Activated T-helper 17 cell treated with anti-CD3 and anti-CD28 coated beads, Interleukin-2, amount 50 U/mL, for 72 hours (primary cell): ENCODE measurements at regions not wholly inside any gene's neighbourhood (a gene's known extent, or its start where the extent isn't known, plus 50 kb on each side); places are given as distances from the start of the nearest gene placed in this dataset.

ENCODE experiments used
- ATAC-seq: fragments of 150-1000 bp; cut with Tn5 transposase; replicated peaks from 2 replicates; pipeline ENCODE4 v1.10.0; 2021; ENCODE audit warnings: mild to moderate bottlenecking, moderate library complexity
- H3K27ac Mint-ChIP-seq: one replicate; pipeline ENCODE4 v1.8.0; 2022; ENCODE audit warnings: mixed read lengths
- H3K27me3 Mint-ChIP-seq: one replicate; pipeline ENCODE4 v1.8.0; 2022; ENCODE audit warnings: mixed read lengths
- H3K36me3 Mint-ChIP-seq: one replicate; pipeline ENCODE4 v1.8.0; 2022; ENCODE audit warnings: low read depth, mild to moderate bottlenecking, mixed read lengths
- H3K4me1 Mint-ChIP-seq: one replicate; pipeline ENCODE4 v1.8.0; 2022; ENCODE audit warnings: mixed read lengths
- H3K4me3 Mint-ChIP-seq: one replicate; pipeline ENCODE4 v1.8.0; 2022; ENCODE audit warnings: mild to moderate bottlenecking, mixed read lengths
- H3K9me3 Mint-ChIP-seq: one replicate; pipeline ENCODE4 v1.8.0; 2022; ENCODE audit warnings: mixed read lengths

DNA sequence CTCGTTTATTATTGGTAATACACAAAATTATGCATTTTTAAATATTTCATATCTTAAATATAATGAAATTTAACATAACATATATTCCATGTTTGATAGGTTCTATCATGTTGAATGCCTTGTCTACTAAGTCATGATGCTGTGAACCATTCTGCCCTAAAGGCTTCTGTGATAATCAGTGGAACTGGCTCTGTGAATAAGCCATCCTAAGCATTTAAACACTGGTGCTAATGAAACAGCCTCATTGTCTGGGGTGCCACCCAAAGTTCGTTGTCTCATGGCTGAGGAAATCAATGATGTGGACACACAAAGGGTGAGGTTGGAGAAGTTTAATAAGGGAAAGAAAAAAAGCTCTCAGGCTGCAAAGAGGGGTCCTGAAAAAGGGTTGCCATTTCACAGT is 264.7 kb upstream of the ZRANB2 start:
- no peaks in the 10 kb centered on the region for H3K4me1 Mint-ChIP-seq
- H3K36me3 Mint-ChIP-seq = no peaks in the 10 kb centered on the region
- H3K27me3 Mint-ChIP-seq = no peaks in the 10 kb centered on the region
- no peak for ATAC-seq
- no peak overlapping the region for H3K27ac Mint-ChIP-seq
- H3K9me3 Mint-ChIP-seq = peaks cover 15% of the 10 kb centered on the region
- no peak overlapping the region for H3K4me3 Mint-ChIP-seq

DNA sequence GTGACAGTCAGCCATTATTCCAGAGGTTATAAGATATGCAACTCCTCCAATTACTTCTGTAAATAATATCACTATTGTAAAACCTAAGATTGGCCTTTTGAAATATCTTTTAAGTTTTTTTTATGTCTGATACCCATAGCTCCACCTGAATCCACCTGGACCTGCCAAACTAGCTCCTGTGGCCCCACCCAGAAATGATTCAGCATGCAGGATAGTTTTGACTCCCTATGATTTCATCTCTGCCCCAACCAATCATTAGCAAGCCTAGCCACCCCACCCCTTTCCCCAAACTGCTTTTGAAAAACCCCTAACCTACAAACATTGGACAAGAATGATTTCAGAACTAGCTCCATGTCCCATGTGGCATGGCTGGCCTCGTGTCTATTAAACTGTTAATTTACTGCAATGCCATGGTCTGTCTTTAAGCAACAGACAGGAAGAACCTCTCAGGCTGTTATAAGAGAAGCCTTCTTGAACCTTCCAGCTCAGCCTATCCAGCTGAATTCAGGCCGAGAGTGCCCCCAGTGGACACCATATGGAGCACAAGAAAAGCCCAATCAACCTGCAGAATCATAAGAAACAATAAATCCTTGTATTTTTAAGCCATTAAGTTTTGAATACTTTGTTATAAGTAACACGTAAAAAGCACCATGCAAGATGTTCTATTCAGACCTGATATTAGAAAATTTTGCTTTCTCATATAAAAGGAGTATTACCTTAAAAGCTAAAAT is 263.0 kb upstream of the ZRANB2 start:
- peaks cover 21% of the 10 kb centered on the region for H3K9me3 Mint-ChIP-seq
- no peak for ATAC-seq
- H3K27me3 Mint-ChIP-seq = no peaks in the 10 kb centered on the region
- H3K27ac Mint-ChIP-seq = no peak overlapping the region
- H3K36me3 Mint-ChIP-seq = no peaks in the 10 kb centered on the region
- H3K4me3 Mint-ChIP-seq = no peak overlapping the region
- no peaks in the 10 kb centered on the region for H3K4me1 Mint-ChIP-seq

DNA sequence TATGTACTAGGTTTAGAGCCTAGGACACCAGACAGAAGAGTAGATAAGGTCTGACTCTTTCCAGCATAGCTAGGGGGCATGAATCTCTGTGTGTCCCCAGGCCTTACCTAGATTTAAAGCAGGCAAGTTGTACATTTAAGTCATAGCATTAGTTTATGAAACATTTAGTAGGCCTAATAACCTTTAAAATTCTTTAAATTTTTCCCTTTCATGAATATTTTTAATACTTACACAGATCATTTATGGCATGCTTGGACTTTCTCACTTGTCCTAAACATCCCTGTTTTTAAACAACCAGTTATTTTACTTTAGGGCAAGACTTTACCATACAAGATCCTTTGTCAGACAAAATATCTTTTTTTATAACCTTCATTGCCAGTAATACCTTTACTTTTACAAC is 258.4 kb upstream of the ZRANB2 start:
- ATAC-seq = no peak
- Mint-ChIP-seq H3K9me3 (peaks cover 22% of the 10 kb centered on the region), H3K27me3 (no peaks in the 10 kb centered on the region), H3K27ac (no peak overlapping the region), H3K36me3 (no peaks in the 10 kb centered on the region), H3K4me3 (no peak overlapping the region), H3K4me1 (no peaks in the 10 kb centered on the region)

DNA sequence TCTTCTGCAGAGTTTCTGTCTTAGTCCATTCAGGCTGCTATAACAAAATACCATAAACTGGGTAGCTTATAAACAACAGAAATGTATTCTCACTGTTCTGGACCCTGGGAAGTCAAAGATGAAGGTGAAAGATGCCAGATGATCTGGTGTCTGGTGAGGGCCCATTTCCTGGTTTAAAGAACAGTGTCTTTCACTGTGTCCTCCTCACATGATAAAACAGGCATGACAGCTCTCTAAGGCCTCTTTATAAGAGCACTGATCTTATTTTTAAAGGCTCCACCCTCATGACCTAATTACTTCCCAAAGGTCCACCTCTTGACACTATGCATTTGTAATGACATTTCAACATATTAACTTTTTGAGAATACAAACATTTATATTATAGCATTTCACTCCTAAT is 250.2 kb upstream of the ZRANB2 start:
- ATAC-seq = no peak
- H3K27me3 Mint-ChIP-seq = no peaks in the 10 kb centered on the region
- no peak overlapping the region for H3K4me3 Mint-ChIP-seq
- H3K27ac Mint-ChIP-seq = no peak overlapping the region
- H3K9me3 Mint-ChIP-seq = peaks cover 18% of the 10 kb centered on the region
- H3K4me1 Mint-ChIP-seq = no peaks in the 10 kb centered on the region
- no peaks in the 10 kb centered on the region for H3K36me3 Mint-ChIP-seq

DNA sequence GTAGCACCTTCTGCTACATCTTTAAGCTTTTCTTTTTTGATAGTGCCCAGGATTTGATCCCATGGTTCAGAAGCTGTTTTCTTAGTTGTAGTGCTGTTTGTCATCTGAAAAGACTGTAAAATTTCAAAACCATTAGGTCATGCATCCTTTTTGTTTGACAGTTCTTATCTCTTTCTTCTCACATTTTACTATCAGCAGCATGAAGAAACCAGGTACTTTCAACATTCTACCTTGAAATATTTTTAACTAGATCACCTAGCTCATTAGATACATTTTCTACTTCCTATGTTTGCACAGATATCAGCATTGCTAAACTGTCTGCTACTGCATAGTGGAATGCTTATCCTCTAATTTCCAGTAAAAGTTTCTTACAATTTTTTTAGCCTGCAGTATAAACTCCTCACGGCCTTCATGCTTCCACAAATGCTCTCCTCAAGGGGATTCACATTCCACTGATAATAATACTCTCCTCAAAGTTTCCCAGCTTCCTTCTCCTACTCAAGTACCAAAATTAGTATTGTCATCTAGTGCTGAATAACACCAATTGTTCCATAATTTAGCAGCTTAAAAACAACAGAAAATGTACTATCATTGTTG is 243.9 kb upstream of the ZRANB2 start:
- no peak overlapping the region for H3K27ac Mint-ChIP-seq
- no peaks in the 10 kb centered on the region for H3K4me1 Mint-ChIP-seq
- no peak for ATAC-seq
- H3K27me3 Mint-ChIP-seq = no peaks in the 10 kb centered on the region
- no peaks in the 10 kb centered on the region for H3K36me3 Mint-ChIP-seq
- no peak overlapping the region for H3K4me3 Mint-ChIP-seq
- H3K9me3 Mint-ChIP-seq = peaks cover 26% of the 10 kb centered on the region

DNA sequence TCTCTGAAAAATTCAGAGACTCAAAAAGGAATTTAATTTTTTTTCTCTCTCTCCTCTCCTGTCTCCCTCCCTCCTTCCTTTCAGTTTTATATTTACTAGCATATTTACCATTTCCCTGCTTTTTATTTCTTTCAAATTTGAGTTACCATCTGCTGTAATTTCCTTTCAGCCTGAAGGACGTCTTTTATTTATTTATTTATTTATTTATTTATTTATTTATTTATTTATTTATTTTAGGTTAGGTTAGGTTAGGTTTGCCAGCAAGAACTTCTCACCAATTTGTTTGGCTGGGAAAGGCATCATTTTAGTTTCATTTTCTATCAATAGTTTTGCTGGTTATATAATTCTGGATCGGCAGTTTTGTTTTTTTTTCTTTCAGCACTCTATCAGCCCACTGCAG is 231.7 kb upstream of the ZRANB2 start:
- Mint-ChIP-seq H3K4me3 (no peak overlapping the region), H3K36me3 (no peaks in the 10 kb centered on the region), H3K4me1 (no peaks in the 10 kb centered on the region), H3K27me3 (no peaks in the 10 kb centered on the region), H3K27ac (no peak overlapping the region), H3K9me3 (peaks cover 12% of the 10 kb centered on the region)
- no peak for ATAC-seq

DNA sequence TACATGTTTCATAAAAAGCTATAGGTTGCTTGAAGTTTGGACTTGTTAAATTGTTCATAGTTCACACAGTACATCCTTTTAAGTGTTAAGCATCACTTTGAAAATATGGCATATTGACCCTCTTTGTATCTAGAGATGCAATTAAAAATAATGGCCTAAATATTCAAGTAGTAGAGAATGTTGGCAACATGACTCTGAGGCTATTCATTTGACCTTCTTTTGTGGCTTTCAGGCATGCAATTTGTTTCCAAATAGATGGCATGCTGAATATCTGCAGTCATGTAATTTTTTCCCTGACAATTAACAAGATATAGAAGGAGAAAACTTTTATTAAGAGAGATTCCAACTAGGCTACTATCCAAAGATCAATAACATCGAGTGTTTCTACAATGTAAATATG is 230.5 kb upstream of the ZRANB2 start:
- H3K4me3 Mint-ChIP-seq = no peak overlapping the region

DNA sequence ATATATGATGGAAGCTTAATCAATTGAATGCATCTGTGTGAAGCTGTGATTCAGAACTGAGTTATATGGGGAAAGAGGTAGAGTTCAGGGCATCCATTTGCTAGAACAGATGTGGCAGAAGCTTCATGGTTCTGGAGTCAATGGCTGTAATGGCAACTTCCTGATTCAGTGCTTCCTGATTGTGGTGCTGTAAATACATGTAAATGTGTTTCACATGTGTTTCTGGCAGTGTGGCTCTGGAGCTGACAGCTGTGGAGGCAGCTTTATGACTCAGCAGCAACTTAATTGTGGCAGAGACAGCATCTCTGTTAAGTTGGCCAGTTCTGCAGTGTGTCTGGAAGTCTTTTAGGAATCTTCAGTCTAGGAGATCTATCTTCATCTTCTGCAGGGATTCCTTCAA is 226.6 kb upstream of the ZRANB2 start:
- Mint-ChIP-seq H3K27ac (no peak overlapping the region), H3K4me3 (no peak overlapping the region), H3K4me1 (no peaks in the 10 kb centered on the region), H3K9me3 (peaks cover 4% of the 10 kb centered on the region), H3K27me3 (no peaks in the 10 kb centered on the region), H3K36me3 (no peaks in the 10 kb centered on the region)
- ATAC-seq = no peak

More for the DNA sequence above, 230.5 kb upstream of the ZRANB2 start:
- Mint-ChIP-seq H3K27me3 (no peaks in the 10 kb centered on the region), H3K36me3 (no peaks in the 10 kb centered on the region), H3K27ac (no peak overlapping the region), H3K9me3 (peaks cover 12% of the 10 kb centered on the region), H3K4me1 (no peaks in the 10 kb centered on the region)
- no peak for ATAC-seq

DNA sequence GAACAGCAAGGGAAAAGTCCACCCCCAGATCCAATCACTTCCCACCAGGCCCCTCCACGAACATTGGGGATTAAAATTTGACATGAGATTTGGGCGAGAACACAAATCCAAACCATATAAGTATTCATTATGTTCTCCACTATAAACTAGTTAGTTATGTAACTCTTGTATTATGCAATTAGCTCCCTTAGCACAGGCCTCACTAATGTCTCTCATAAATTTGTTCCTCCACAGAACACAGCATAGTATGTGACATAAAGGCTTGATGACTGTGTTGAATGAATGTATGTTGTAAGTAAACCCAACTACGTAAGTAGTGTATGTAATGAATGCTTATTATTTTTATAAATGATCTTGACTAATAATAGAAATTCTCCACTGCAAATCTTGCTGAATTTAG is 223.3 kb upstream of the ZRANB2 start:
- Mint-ChIP-seq H3K27me3 (no peaks in the 10 kb centered on the region), H3K4me1 (no peaks in the 10 kb centered on the region), H3K27ac (no peak overlapping the region), H3K4me3 (no peak overlapping the region), H3K9me3 (peaks cover 6% of the 10 kb centered on the region), H3K36me3 (no peaks in the 10 kb centered on the region)
- ATAC-seq = no peak

DNA sequence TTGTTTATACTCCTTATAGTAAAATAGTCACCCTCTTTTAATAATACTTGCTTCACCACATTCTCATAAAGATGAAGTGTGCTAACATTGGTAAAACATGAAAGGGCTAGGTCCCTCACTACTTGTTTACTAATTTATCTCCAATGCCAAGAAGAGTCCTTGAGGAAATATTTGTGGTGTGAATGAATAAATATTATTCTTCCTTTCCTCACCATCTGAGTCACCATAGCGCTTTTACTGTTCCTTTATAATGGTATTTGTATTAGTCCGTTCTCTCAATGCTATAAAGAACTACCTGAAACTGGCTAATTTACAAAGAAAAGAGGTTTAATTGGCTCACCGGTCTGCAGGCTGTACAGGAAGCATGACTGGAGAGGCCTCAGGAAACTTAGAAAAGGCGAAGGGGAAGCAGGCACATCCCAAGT is 222.8 kb upstream of the ZRANB2 start:
- Mint-ChIP-seq H3K4me1 (no peaks in the 10 kb centered on the region), H3K9me3 (peaks cover 3% of the 10 kb centered on the region), H3K27ac (no peak overlapping the region), H3K4me3 (no peak overlapping the region), H3K36me3 (no peaks in the 10 kb centered on the region), H3K27me3 (no peaks in the 10 kb centered on the region)
- ATAC-seq = no peak

DNA sequence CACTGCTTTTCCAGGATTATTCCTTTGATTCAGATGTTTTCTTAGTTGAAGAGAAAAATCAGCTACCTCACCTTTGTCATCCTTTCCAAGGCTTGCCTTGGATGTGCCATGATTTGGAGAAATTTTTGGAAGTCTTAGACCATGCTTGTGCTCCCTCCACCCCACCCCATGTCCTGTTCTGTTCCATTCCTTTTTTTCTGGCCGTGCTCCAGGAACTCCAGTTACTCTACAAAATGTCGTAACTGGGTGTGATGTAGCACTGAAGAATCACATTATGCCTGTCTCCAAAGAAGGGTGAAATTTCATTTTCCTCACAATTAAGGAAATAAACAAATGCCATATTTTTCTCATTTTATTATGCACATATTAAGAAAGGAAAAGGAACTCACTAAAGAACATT is 217.8 kb upstream of the ZRANB2 start:
- no peak for ATAC-seq
- H3K4me1 Mint-ChIP-seq = no peaks in the 10 kb centered on the region

DNA sequence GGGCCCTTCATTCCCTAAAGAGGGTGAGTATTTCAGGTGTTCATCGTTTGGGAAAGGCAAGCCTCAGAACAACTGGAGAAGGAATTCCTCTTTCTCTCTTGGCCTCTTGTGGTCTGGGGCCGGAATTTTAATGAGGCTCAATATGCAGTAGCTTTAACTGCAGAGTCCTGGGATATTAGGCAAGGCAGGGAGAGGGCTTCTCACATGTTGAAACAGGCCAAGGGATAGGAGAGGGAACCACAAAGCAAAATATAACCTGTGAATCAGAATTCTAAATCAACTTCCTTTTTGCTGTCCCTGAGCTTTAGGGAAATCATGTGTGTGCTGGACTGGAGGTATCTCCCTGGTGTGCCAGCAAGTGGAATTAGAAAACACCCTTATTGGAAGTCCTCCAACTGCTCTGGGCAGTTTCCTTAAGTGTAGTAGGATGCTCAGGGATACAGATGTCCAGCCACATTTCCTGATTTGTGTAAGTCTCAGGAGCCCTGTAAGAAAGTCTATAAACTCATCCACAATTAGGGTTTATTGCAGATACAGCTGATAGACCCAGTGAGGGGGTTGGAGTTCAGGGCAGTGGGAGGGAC is 215.8 kb upstream of the ZRANB2 start:
- Mint-ChIP-seq H3K4me3 (no peak overlapping the region), H3K4me1 (no peaks in the 10 kb centered on the region), H3K27me3 (no peaks in the 10 kb centered on the region), H3K36me3 (no peaks in the 10 kb centered on the region), H3K9me3 (peaks cover 19% of the 10 kb centered on the region), H3K27ac (no peak overlapping the region)
- ATAC-seq = no peak

More for the DNA sequence above, 217.8 kb upstream of the ZRANB2 start:
- Mint-ChIP-seq H3K27ac (no peak overlapping the region), H3K36me3 (no peaks in the 10 kb centered on the region), H3K4me3 (no peak overlapping the region), H3K9me3 (peaks cover 11% of the 10 kb centered on the region), H3K27me3 (no peaks in the 10 kb centered on the region)

DNA sequence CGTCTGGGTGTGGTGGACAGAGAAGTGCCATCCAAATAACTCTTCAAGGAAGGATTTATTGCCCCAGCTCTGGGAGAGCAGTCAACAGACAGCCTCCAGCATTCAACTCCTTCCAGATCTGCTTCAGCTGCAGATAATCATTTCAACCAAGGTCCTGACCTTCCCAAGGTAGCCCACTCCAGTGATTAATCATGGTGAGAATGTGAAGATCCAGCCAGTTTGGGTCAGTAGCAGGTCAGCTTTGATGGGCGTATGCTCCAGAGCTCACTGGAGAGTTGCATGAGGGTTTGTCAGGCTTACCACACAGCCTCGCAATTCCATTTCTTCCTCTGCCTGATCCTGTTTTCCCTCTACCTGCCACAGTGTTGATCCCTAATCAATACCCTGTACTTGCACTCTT is 214.5 kb upstream of the ZRANB2 start:
- no peak overlapping the region for H3K4me3 Mint-ChIP-seq
- no peaks in the 10 kb centered on the region for H3K4me1 Mint-ChIP-seq
- no peaks in the 10 kb centered on the region for H3K27me3 Mint-ChIP-seq
- peaks cover 20% of the 10 kb centered on the region for H3K9me3 Mint-ChIP-seq
- no peak for ATAC-seq
- no peaks in the 10 kb centered on the region for H3K36me3 Mint-ChIP-seq
- H3K27ac Mint-ChIP-seq = no peak overlapping the region

DNA sequence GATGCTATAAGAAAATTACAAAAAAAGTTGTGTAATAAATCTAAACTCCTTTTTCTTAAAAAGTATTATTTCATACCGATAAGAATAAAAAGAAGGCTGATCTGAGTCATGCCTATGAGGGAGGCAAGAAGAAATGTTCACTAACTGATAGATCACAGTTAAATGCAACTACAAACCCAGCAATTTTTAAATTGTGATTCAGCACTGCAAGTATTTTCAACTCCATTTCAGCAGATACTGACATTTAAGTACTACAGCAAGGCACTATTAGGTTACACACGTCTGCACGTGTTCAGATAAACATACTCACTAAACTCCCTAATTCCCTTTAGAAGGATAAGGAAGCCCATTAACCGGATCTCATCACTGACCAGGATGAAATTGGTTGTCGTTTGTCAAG is 213.3 kb upstream of the ZRANB2 start:
- ATAC-seq = no peak
- Mint-ChIP-seq H3K36me3 (no peaks in the 10 kb centered on the region), H3K9me3 (peaks cover 20% of the 10 kb centered on the region), H3K27ac (no peak overlapping the region), H3K4me1 (no peaks in the 10 kb centered on the region), H3K4me3 (no peak overlapping the region), H3K27me3 (no peaks in the 10 kb centered on the region)

DNA sequence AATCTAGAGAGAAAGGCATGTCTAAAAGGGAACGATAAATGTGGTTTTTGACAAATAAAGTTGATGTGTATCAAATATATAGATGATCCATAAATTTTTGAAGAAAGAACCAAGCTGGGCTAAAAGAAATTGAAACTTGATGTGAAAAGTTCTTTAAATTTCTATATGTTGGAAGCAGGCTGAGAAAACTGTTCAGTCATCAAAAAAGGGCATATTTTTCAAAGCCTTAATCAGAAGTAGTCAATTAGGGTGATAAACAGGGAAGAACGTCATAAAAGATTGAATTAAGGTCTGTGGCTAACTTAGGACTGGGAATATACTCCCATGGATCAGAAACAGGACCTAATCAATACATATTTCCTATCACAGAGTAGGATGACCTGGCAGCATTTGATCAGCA is 211.4 kb upstream of the ZRANB2 start:
- H3K4me1 Mint-ChIP-seq = no peaks in the 10 kb centered on the region
- peaks cover 20% of the 10 kb centered on the region for H3K9me3 Mint-ChIP-seq
- H3K27ac Mint-ChIP-seq = no peak overlapping the region
- H3K36me3 Mint-ChIP-seq = no peaks in the 10 kb centered on the region
- no peak for ATAC-seq
- no peaks in the 10 kb centered on the region for H3K27me3 Mint-ChIP-seq
- H3K4me3 Mint-ChIP-seq = no peak overlapping the region
